GM12891 (cell line): ENCODE measurements at regions not wholly inside any gene's neighbourhood (a gene's known extent, or its start where the extent isn't known, plus 50 kb on each side); places are given as distances from the start of the nearest gene placed in this dataset.
"Not testable (repeated sequence)": the region's sequence is repeated elsewhere in the genome, so short reads cannot be mapped to it uniquely, and the experiment has no call there.

Experiments used
- POLR2A ChIP-seq: IDR thresholded peaks from 2 replicates; pipeline ENCODE4 v1.6.1; 2011; ENCODE audit warnings: low read depth, low read length, control low read depth
- POLR2AphosphoS5 ChIP-seq: IDR thresholded peaks from 2 replicates; pipeline ENCODE4 v1.6.1; 2011; ENCODE audit warnings: low read depth, low read length, control low read depth
- TAF1 ChIP-seq: IDR thresholded peaks from 2 replicates; pipeline ENCODE4 v1.6.1; 2011; ENCODE audit warnings: low read depth, low read length, control low read depth

- TF ChIP-seq TAF1, POLR2A, POLR2AphosphoS5: not testable (repeated sequence)
Observed at GRCh38 chr15:24259106-24259505, 416.5 kb upstream of the NPAP1 start.
